HepG2 (cell line): ENCODE measurements at regions not wholly inside any gene's neighbourhood (a gene's known extent, or its start where the extent isn't known, plus 50 kb on each side); places are given as distances from the start of the nearest gene placed in this dataset.

Experiments used
- CREM ChIP-seq, 2 experiments: sonication (generic) in 1 of 2; formaldehyde crosslinking in 1 of 2; IDR thresholded peaks; 2 replicates each; pipeline versions ENCODE4 v1.4.0 to v1.6.1; 2016 to 2020; ENCODE audit warnings: antibody characterized with exemption in 1 of 2, mild to moderate bottlenecking in 1 of 2, missing genetic modification reagents in 1 of 2
- RELA ChIP-seq: sonication (generic); formaldehyde crosslinking; IDR thresholded peaks from 2 replicates; pipeline ENCODE4 v1.4.0; 2020; ENCODE audit warnings: missing genetic modification reagents
- ZGPAT ChIP-seq: IDR thresholded peaks from 2 replicates; pipeline ENCODE4 v1.6.1; 2016; ENCODE audit warnings: mild to moderate bottlenecking

GRCh38 chr18:68418881-68419280 lies 296.0 kb downstream of the TMX3 start:
- TF ChIP-seq RELA (CRISPR knock-in tag) (no peak), ZGPAT (CRISPR knock-in tag) (no peak), CREM (IDR thresholded peaks at IDR 0.05) (no peak), CREM (CRISPR knock-in tag; IDR thresholded peaks at IDR 0.05) (no peak)
